HL-60 (cell line): ENCODE measurements at regions not wholly inside any gene's neighbourhood (a gene's known extent, or its start where the extent isn't known, plus 50 kb on each side); places are given as distances from the start of the nearest gene placed in this dataset.

ENCODE experiments used
- CTCF ChIP-seq: IDR thresholded peaks from one replicate; pipeline ENCODE4 v1.5.1; 2011; ENCODE audit warnings: low read length, control low read depth, inconsistent platforms; ENCODE audit not compliant: insufficient read depth
- GABPA ChIP-seq: IDR thresholded peaks from 2 replicates; pipeline ENCODE4 v1.6.1; 2012; ENCODE audit warnings: low read depth
- POLR2AphosphoS5 ChIP-seq: IDR thresholded peaks from 2 replicates; pipeline ENCODE4 v1.6.1; 2012; ENCODE audit warnings: low read depth

GRCh38 chr14:86940106-86940505 is 1052.9 kb downstream of the GALC start:
- TF ChIP-seq CTCF: no peak
- no peak for TF ChIP-seq POLR2AphosphoS5
- TF ChIP-seq GABPA: no peak
